K562 (cell line): ENCODE measurements at regions not wholly inside any gene's neighbourhood (a gene's known extent, or its start where the extent isn't known, plus 50 kb on each side); places are given as distances from the start of the nearest gene placed in this dataset.

Source experiments
- ATAC-seq: fragments of 200-7000 bp; cut with Tn5 transposase; 3 replicates; pipeline ENCODE4 v1.9.1; 2020; ENCODE audit warnings: moderate library complexity
- BruUV-seq: library from RNA; stranded (reverse); fragments of 400-500 nt; replicated peaks from 2 replicates; lab custom pipeline; 2021; lab: Mats Ljungman, UMichigan
- CTCF ChIA-PET: fragments of 300-600 bp; formaldehyde crosslinking; extraction: SDS; loops from one replicate; lab custom pipeline; 2021; ENCODE audit warnings: low intra/inter-chr PET ratio; lab: Yijun Ruan, JAX
- POLR2A ChIA-PET: fragments of 300-600, 350-650 bp; sonication (Branson Sonifier 250); formaldehyde crosslinking; extraction: SDS; loops from one replicate; lab custom pipeline; 2021; ENCODE audit warnings: antibody characterized with exemption, inconsistent platforms; lab: Yijun Ruan, JAX
- DNase-seq, 4 experiments: peaks; one replicate each; pipeline versions ENCODE4 v3.0.0 to v3.0.0-alpha.2; 2011 to 2018; ENCODE audit warnings: low spot score in 3 of 4, mixed read lengths in 3 of 4; ENCODE audit errors: extremely low read depth in 1 of 4
- FAIRE-seq: peaks from 2 replicates; lab custom pipeline; 2011; peaks lifted over from hg19 to GRCh38; lab: Jason Lieb, UNC
- H2AFZ ChIP-seq: 2 replicates; pipeline ENCODE4 v1.6.0; 2011; ENCODE audit warnings: low read depth, low read length, control low read depth, inconsistent platforms
- H3K27ac ChIP-seq: fragments of 200-600 bp; 3 replicates; pipeline ENCODE4 v1.8.0; 2011; ENCODE audit warnings: low read depth, mild to moderate bottlenecking, control low read depth, inconsistent platforms, low read length, moderate library complexity, mixed read lengths; ENCODE audit errors: extremely low read depth
- H3K27me3 ChIP-seq, 2 experiments: fragments of 300-600 bp in 1 of 2; 2 replicates in 1 of 2; 3 replicates in 1 of 2; pipeline versions ENCODE4 v1.6.0 to v1.8.0; 2011; ENCODE audit warnings: inconsistent platforms in 2 of 2, low read length in 2 of 2, mild to moderate bottlenecking in 1 of 2, mixed read lengths in 1 of 2, moderate library complexity in 1 of 2; ENCODE audit not compliant: control insufficient read depth in 2 of 2, insufficient read depth in 2 of 2
- H3K36me3 ChIP-seq: fragments of 300-600 bp; 3 replicates; pipeline ENCODE4 v1.8.0; 2011; ENCODE audit warnings: mild to moderate bottlenecking, low read length, inconsistent platforms; ENCODE audit not compliant: control insufficient read depth, insufficient read depth
- H3K4me1 ChIP-seq, 2 experiments: fragments of 200-600 bp in 1 of 2; replicated peaks in 1 of 2; 2 replicates in 1 of 2; 3 replicates in 1 of 2; pipeline versions ENCODE4 v1.5.1 to v1.8.0; 2011; ENCODE audit warnings: inconsistent platforms in 2 of 2, low read length in 2 of 2, mild to moderate bottlenecking in 1 of 2, mixed read lengths in 1 of 2, moderate library complexity in 1 of 2; ENCODE audit not compliant: control insufficient read depth in 2 of 2, insufficient read depth in 2 of 2
- H3K4me2 ChIP-seq: 2 replicates; pipeline ENCODE4 v1.6.1; 2011; ENCODE audit warnings: low read length, control low read depth, inconsistent platforms, mixed read lengths; ENCODE audit not compliant: insufficient read depth
- H3K4me3 ChIP-seq: fragments of 200-600 bp; sonication (generic), shearing (Covaris generic); 2 replicates; pipeline ENCODE4 v1.5.1; 2016; ENCODE audit warnings: control low read depth, inconsistent platforms
- H3K79me2 ChIP-seq: fragments of 200-600 bp; 3 replicates; pipeline ENCODE4 v1.8.0; 2011; ENCODE audit warnings: low read length, inconsistent platforms; ENCODE audit not compliant: control insufficient read depth, insufficient read depth
- H3K9ac ChIP-seq, 2 experiments: 2 replicates each; pipeline versions ENCODE4 v1.6.0 to v1.6.1; 2011; ENCODE audit warnings: low read depth in 2 of 2, low read length in 2 of 2, control low read depth in 1 of 2, inconsistent platforms in 1 of 2, mild to moderate bottlenecking in 1 of 2, mixed read lengths in 1 of 2; ENCODE audit not compliant: insufficient read depth in 1 of 2
- H3K9me1 ChIP-seq: one replicate; pipeline ENCODE4 v1.6.0; 2011; ENCODE audit warnings: inconsistent platforms, mild to moderate bottlenecking, low read length, moderate library complexity; ENCODE audit not compliant: control insufficient read depth, insufficient read depth
- H3K9me3 ChIP-seq: replicated peaks from 2 replicates; pipeline ENCODE4 v1.5.1; 2011; ENCODE audit warnings: low read depth, low read length, inconsistent platforms; ENCODE audit not compliant: control insufficient read depth, insufficient read depth
- H4K20me1 ChIP-seq: replicated peaks from 2 replicates; pipeline ENCODE4 v1.6.1; 2011; ENCODE audit warnings: low read length, inconsistent platforms, mixed read lengths; ENCODE audit not compliant: control insufficient read depth, insufficient read depth
- NEUROD1 ChIP-seq: fragments of 150-350 bp; IDR thresholded peaks from 2 replicates; pipeline ENCODE4 v1.6.1; 2014; ENCODE audit warnings: borderline replicate concordance, low read length, low read depth; ENCODE audit not compliant: partially characterized antibody
- SIN3B ChIP-seq: fragments of 450-650 bp; IDR thresholded peaks from 2 replicates; pipeline ENCODE4 v1.6.1; 2017; ENCODE audit warnings: low read depth, mild to moderate bottlenecking, moderate library complexity
- ZNF384 ChIP-seq: IDR thresholded peaks from 2 replicates; pipeline ENCODE4 v1.6.1; 2012; ENCODE audit warnings: low read depth, low read length, improper control_type of control experiment
- WGBS: fragments of 100-300 bp; shearing (Covaris generic); methylation state at CpG from one replicate; pipeline ENCODE4 v1.1.6; 2016; ENCODE audit warnings: low coverage, mixed read lengths; ENCODE audit not compliant: insufficient coverage; ENCODE audit errors: missing lambda C conversion rate; 5-methylcytosine and 5-hydroxymethylcytosine counted together
- in situ Hi-C: fragments of 300-500 bp; cut with MboI; formaldehyde crosslinking; loops from 4 replicates; pipeline ENCODE4 v1.15.0; 2018; ENCODE audit warnings: inconsistent platforms, mixed read lengths
- intact Hi-C: fragments of 100-400 bp; cut with micrococcal nuclease; formaldehyde crosslinking; loops from 2 replicates; pipeline ENCODE4 v1.14.2; 2022
- TF ChIP-seq, protein P1 (sequence below), 2 experiments: fragments of 450-650 bp; IDR thresholded peaks; 2 replicates each; pipeline ENCODE4 v1.6.1; 2016
- TF ChIP-seq, protein P2 (sequence below): fragments of 450-650 bp; formaldehyde crosslinking; IDR thresholded peaks from 2 replicates; pipeline ENCODE4 v1.4.0; 2020; ENCODE audit warnings: mild to moderate bottlenecking, moderate library complexity

DNA sequence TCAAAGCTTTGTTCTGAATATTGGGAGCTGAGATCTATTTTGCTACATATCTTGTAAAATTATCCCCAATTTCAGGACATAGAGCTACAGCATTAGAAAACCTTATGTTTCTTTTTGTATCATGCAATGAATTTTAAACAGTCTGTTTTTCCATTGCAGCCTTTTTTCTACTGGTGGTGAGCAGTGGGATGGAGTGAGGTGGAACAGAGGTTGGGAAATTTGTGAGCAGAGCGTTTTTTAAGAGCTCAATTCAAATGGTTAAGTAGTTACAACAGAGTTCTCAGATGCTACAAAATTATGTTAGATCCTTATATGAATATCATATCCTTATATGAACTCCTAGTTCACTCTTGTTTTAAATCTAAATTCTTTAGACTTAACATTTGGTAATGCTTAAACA is 139.0 kb upstream of the PLEKHG7 start:
- no peak overlapping the region for H3K4me3 ChIP-seq
- in situ Hi-C loops (loop anchor here (25.0 kb wide), 1 partner anchor 752 kb away; no protein-coding TSS in a partner anchor), intact Hi-C loops (no loop called here)
- DNase-seq (no peak), FAIRE-seq (no peak), ATAC-seq (no peak)
- H3K9ac ChIP-seq = no peak overlapping the region
- CTCF ChIA-PET = no interaction called here
- TF ChIP-seq, protein P1, sequence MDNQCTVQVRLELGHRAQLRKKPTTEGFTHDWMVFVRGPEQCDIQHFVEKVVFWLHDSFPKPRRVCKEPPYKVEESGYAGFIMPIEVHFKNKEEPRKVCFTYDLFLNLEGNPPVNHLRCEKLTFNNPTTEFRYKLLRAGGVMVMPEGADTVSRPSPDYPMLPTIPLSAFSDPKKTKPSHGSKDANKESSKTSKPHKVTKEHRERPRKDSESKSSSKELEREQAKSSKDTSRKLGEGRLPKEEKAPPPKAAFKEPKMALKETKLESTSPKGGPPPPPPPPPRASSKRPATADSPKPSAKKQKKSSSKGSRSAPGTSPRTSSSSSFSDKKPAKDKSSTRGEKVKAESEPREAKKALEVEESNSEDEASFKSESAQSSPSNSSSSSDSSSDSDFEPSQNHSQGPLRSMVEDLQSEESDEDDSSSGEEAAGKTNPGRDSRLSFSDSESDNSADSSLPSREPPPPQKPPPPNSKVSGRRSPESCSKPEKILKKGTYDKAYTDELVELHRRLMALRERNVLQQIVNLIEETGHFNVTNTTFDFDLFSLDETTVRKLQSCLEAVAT (IDR thresholded peaks at IDR 0.05) = no peak
- TF ChIP-seq SIN3B (no peak), ZNF384 (no peak), NEUROD1 (no peak)
- TF ChIP-seq, protein P2, sequence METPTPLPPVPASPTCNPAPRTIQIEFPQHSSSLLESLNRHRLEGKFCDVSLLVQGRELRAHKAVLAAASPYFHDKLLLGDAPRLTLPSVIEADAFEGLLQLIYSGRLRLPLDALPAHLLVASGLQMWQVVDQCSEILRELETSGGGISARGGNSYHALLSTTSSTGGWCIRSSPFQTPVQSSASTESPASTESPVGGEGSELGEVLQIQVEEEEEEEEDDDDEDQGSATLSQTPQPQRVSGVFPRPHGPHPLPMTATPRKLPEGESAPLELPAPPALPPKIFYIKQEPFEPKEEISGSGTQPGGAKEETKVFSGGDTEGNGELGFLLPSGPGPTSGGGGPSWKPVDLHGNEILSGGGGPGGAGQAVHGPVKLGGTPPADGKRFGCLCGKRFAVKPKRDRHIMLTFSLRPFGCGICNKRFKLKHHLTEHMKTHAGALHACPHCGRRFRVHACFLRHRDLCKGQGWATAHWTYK (CRISPR knock-in tag) = no peak
- no peaks in the 10 kb centered on the region for H3K9me1 ChIP-seq
- no TSS peak for BruUV-seq
- H3K27me3 ChIP-seq = no peaks in the 10 kb centered on the region
- no peak overlapping the region for H3K27ac ChIP-seq
- H3K36me3 ChIP-seq = no peaks in the 10 kb centered on the region
- no peaks in the 10 kb centered on the region for H4K20me1 ChIP-seq
- no peaks in the 10 kb centered on the region for H3K4me1 ChIP-seq
- POLR2A ChIA-PET = interaction anchor here (0.6 to 2.8 kb wide), 3 partner anchors 70 to 430 kb away, joined by 3 to 9 read pairs (median 3); partner anchors contain the start of gene BTG1
- H3K9me3 ChIP-seq = no peaks in the 10 kb centered on the region
- H2AFZ ChIP-seq = no peak overlapping the region
- WGBS = 5% methylated on average over 1 of the region's 1 CpG
- no peak overlapping the region for H3K4me2 ChIP-seq
- no peaks in the 10 kb centered on the region for H3K79me2 ChIP-seq
